ENCODE measurements at regions not wholly inside any gene's neighbourhood (a gene's known extent, or its start where the extent isn't known, plus 50 kb on each side); places are given as distances from the start of the nearest gene placed in this dataset.

DNA sequence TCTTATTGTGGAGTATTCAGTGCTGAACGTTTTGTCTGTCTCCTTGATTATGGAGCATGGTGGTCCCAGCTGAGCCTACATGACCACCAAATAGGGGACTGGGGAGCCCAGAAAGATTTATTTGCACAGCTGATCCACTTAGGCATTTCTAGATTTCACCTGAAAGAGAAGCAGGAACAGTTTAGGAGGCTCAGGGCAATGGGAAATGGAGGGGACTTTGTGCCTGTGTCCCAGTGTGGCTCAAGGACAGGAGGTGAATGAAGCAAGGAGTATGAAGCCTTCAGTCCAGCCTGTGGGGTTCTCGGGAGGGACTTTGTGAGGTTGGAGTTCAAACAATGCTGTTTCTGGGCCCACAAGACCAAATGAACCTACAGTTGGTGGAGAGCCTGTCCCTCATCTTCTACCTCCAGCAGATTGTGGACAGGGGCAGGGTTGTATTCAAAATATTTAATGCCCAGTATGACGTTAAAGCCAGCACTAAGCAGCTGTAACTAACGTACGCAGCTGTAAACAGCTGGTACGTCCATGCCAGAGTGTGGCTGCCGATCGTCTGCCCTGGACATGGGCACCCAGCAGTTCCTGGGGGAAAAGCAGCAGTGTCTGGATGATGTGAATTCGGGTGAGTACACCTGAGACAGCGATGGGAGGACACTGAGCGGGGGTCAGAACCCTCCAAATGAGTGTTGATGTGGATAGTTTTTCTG is 164.9 kb upstream of the RAB4A start:
- Histone ChIP-seq H2AFZ (ENCODE audit: low read depth, low read length) (no peak overlapping the region), H3K27ac (ENCODE audit: low read length) (no peak overlapping the region), H3K9ac (ENCODE audit: low read length) (no peak overlapping the region), H3K36me3 (ENCODE audit: insufficient read depth, low read length) (no peaks in the 10 kb centered on the region), H3F3A (ENCODE audit: insufficient read depth, low read length, poor library complexity, severe bottlenecking) (no peaks in the 10 kb centered on the region), H4K20me1 (ENCODE audit: insufficient read depth) (no peaks in the 10 kb centered on the region), H3K27me3 (ENCODE audit: insufficient read depth, low read depth, low read length) (no peaks in the 10 kb centered on the region), H3K4me3 (ENCODE audit: low read length) (no peak overlapping the region), H3K9me3 (ENCODE audit: low read length) (no peaks in the 10 kb centered on the region), H3K79me2 (replicated peaks; ENCODE audit: insufficient read depth, low read length) (no peaks in the 10 kb centered on the region), H3K4me2 (ENCODE audit: low read length) (no peak overlapping the region), H3K9me2 (ENCODE audit: insufficient read depth, low read length) (no peaks in the 10 kb centered on the region)
- TF ChIP-seq MXI1 (conservative IDR thresholded peaks at IDR 0.05; ENCODE audit: poor library complexity, severe bottlenecking) (no peak), POLR2AphosphoS5 (IDR thresholded peaks at IDR 0.05) (no peak), RAD21 (conservative IDR thresholded peaks at IDR 0.05) (no peak), EP300 (conservative IDR thresholded peaks at IDR 0.05; ENCODE audit: poor library complexity, severe bottlenecking) (no peak), TAF1 (IDR thresholded peaks at IDR 0.05; ENCODE audit: low read depth) (no peak), EZH2 (IDR thresholded peaks at IDR 0.05; ENCODE audit: borderline replicate concordance, insufficient read depth, low read length, poor library complexity, severe bottlenecking) (no peak), SMC3 (conservative IDR thresholded peaks at IDR 0.05; ENCODE audit: poor library complexity) (no peak)
- TF ChIP-seq, protein P1, sequence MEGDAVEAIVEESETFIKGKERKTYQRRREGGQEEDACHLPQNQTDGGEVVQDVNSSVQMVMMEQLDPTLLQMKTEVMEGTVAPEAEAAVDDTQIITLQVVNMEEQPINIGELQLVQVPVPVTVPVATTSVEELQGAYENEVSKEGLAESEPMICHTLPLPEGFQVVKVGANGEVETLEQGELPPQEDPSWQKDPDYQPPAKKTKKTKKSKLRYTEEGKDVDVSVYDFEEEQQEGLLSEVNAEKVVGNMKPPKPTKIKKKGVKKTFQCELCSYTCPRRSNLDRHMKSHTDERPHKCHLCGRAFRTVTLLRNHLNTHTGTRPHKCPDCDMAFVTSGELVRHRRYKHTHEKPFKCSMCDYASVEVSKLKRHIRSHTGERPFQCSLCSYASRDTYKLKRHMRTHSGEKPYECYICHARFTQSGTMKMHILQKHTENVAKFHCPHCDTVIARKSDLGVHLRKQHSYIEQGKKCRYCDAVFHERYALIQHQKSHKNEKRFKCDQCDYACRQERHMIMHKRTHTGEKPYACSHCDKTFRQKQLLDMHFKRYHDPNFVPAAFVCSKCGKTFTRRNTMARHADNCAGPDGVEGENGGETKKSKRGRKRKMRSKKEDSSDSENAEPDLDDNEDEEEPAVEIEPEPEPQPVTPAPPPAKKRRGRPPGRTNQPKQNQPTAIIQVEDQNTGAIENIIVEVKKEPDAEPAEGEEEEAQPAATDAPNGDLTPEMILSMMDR (IDR thresholded peaks at IDR 0.05; ENCODE audit: poor library complexity, severe bottlenecking), result no peak
- TF ChIP-seq, protein P2, sequence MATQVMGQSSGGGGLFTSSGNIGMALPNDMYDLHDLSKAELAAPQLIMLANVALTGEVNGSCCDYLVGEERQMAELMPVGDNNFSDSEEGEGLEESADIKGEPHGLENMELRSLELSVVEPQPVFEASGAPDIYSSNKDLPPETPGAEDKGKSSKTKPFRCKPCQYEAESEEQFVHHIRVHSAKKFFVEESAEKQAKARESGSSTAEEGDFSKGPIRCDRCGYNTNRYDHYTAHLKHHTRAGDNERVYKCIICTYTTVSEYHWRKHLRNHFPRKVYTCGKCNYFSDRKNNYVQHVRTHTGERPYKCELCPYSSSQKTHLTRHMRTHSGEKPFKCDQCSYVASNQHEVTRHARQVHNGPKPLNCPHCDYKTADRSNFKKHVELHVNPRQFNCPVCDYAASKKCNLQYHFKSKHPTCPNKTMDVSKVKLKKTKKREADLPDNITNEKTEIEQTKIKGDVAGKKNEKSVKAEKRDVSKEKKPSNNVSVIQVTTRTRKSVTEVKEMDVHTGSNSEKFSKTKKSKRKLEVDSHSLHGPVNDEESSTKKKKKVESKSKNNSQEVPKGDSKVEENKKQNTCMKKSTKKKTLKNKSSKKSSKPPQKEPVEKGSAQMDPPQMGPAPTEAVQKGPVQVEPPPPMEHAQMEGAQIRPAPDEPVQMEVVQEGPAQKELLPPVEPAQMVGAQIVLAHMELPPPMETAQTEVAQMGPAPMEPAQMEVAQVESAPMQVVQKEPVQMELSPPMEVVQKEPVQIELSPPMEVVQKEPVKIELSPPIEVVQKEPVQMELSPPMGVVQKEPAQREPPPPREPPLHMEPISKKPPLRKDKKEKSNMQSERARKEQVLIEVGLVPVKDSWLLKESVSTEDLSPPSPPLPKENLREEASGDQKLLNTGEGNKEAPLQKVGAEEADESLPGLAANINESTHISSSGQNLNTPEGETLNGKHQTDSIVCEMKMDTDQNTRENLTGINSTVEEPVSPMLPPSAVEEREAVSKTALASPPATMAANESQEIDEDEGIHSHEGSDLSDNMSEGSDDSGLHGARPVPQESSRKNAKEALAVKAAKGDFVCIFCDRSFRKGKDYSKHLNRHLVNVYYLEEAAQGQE (IDR thresholded peaks at IDR 0.05; ENCODE audit: borderline replicate concordance), result no peak

DNA sequence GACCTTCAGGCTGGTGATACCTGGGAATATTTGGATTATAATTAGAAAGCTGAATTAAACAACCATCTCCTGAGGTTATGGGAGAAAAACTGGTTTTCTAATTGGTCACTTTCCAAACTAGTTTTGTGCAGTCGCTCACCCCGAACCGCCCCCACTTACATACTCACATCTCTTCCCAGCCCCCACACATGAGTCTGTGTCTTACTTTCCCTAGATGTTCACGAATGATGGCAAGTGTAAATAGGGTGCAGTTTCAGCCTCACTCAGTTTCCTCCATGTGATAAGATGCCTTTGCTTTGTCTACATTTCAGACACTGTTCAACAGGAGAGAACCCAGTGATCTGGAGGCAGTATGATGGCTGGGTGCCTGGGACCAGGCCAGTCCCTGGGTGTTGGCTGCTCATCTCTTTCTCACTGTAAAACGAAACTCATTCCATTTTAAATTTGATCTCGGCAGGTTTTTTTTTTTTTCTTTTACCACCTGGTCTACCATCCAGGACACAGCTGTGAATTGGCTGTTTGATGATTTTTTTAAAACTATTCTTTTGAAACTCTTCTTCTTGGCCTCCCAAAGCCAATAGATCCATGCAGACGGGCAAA is 164.3 kb upstream of the RAB4A start:
- H3K9ac ChIP-seq (ENCODE audit: low read length), result no peak overlapping the region
- H2AFZ ChIP-seq (ENCODE audit: low read depth, low read length), result no peak overlapping the region
- TF ChIP-seq, protein P2 (IDR thresholded peaks at IDR 0.05; ENCODE audit: borderline replicate concordance), result no peak
- TF ChIP-seq TAF1 (IDR thresholded peaks at IDR 0.05; ENCODE audit: low read depth), result no peak
- no peak for TF ChIP-seq MXI1 (conservative IDR thresholded peaks at IDR 0.05; ENCODE audit: poor library complexity, severe bottlenecking)
- no peak for TF ChIP-seq EZH2 (IDR thresholded peaks at IDR 0.05; ENCODE audit: borderline replicate concordance, insufficient read depth, low read length, poor library complexity, severe bottlenecking)
- no peak for TF ChIP-seq RAD21 (conservative IDR thresholded peaks at IDR 0.05)
- no peak for TF ChIP-seq POLR2AphosphoS5 (IDR thresholded peaks at IDR 0.05)
- TF ChIP-seq EP300 (conservative IDR thresholded peaks at IDR 0.05; ENCODE audit: poor library complexity, severe bottlenecking), result no peak
- no peak for TF ChIP-seq SMC3 (conservative IDR thresholded peaks at IDR 0.05; ENCODE audit: poor library complexity)

More for the DNA sequence above, 164.3 kb upstream of the RAB4A start:
- Histone ChIP-seq H3K27me3 (ENCODE audit: insufficient read depth, low read depth, low read length) (no peaks in the 10 kb centered on the region), H3K4me3 (ENCODE audit: low read length) (no peak overlapping the region), H3K9me2 (ENCODE audit: insufficient read depth, low read length) (no peaks in the 10 kb centered on the region), H3K36me3 (ENCODE audit: insufficient read depth, low read length) (no peaks in the 10 kb centered on the region), H3F3A (ENCODE audit: insufficient read depth, low read length, poor library complexity, severe bottlenecking) (no peaks in the 10 kb centered on the region), H3K27ac (ENCODE audit: low read length) (no peak overlapping the region), H3K4me2 (ENCODE audit: low read length) (no peak overlapping the region), H3K79me2 (replicated peaks; ENCODE audit: insufficient read depth, low read length) (no peaks in the 10 kb centered on the region), H3K9me3 (ENCODE audit: low read length) (no peaks in the 10 kb centered on the region), H4K20me1 (ENCODE audit: insufficient read depth) (no peaks in the 10 kb centered on the region)
